Stimulated activated naive CD4-positive, alpha-beta T cell (primary cell): ENCODE measurements at regions not wholly inside any gene's neighbourhood (a gene's known extent, or its start where the extent isn't known, plus 50 kb on each side); places are given as distances from the start of the nearest gene placed in this dataset.

ENCODE experiments used
- DNase-seq, 6 experiments: peaks; one replicate each; lab custom pipeline; 2025; lab: John Stamatoyannopoulos, UW

- DNase-seq = no peak
Observed at GRCh38 chr12:89256060-89256459, 96.2 kb downstream of the DUSP6 start.

- DNase-seq = no peak
Observed at GRCh38 chr12:89253488-89253887, 98.8 kb downstream of the DUSP6 start.

GRCh38 chr12:89252284-89252683 is 100.0 kb downstream of the DUSP6 start:
- DNase-seq = no peak

GRCh38 chr12:89251342-89252271 is 100.7 kb downstream of the DUSP6 start:
- no peak for DNase-seq

- DNase-seq = no peak
Observed at GRCh38 chr12:89250636-89251035, 101.7 kb downstream of the DUSP6 start.

- no peak for DNase-seq
Observed at GRCh38 chr12:89250213-89250612, 102.1 kb downstream of the DUSP6 start.

- no peak for DNase-seq
Observed at GRCh38 chr12:89247967-89248366, 104.3 kb downstream of the DUSP6 start.

- DNase-seq = no peak
Observed at GRCh38 chr12:89247541-89247942, 104.8 kb downstream of the DUSP6 start.

GRCh38 chr12:89245090-89245489 is 107.2 kb downstream of the DUSP6 start:
- peak in 4 of 6 experiments; percentile 18 to 84 (median 79) for DNase-seq

- DNase-seq = peak in 3 of 6 experiments; percentile 50 to 56 (median 56)
Observed at GRCh38 chr12:89244536-89244935, 107.8 kb downstream of the DUSP6 start.

- peak in 1 of 6 experiments; percentile 8 for DNase-seq
Observed at GRCh38 chr12:89243771-89244170, 108.5 kb downstream of the DUSP6 start.

GRCh38 chr12:89239534-89239933 is 112.8 kb downstream of the DUSP6 start:
- no peak for DNase-seq

GRCh38 chr12:89238593-89238992 is 113.7 kb downstream of the DUSP6 start:
- no peak for DNase-seq

- DNase-seq = no peak
Observed at GRCh38 chr12:89237763-89238162, 114.5 kb downstream of the DUSP6 start.

GRCh38 chr12:89236748-89237383 is 115.4 kb downstream of the DUSP6 start:
- no peak for DNase-seq

GRCh38 chr12:89236237-89236636 is 116.1 kb downstream of the DUSP6 start:
- DNase-seq = no peak

- peak in 2 of 6 experiments; percentile 12 to 34 for DNase-seq
Observed at GRCh38 chr12:89235189-89235993, 116.9 kb downstream of the DUSP6 start.

GRCh38 chr12:89234324-89235114 is 117.8 kb downstream of the DUSP6 start:
- DNase-seq = no peak

- no peak for DNase-seq
Observed at GRCh38 chr12:89231686-89232085, 120.6 kb downstream of the DUSP6 start.

- no peak for DNase-seq
Observed at GRCh38 chr12:89230376-89231315, 121.7 kb downstream of the DUSP6 start.
